Ishikawa (cell line): ENCODE measurements at regions not wholly inside any gene's neighbourhood (a gene's known extent, or its start where the extent isn't known, plus 50 kb on each side); places are given as distances from the start of the nearest gene placed in this dataset.

ENCODE experiments used
- CEBPB ChIP-seq: IDR thresholded peaks from 2 replicates; pipeline ENCODE4 v1.6.1; 2012
- CREB1 ChIP-seq: IDR thresholded peaks from 2 replicates; pipeline ENCODE4 v1.6.1; 2012; ENCODE audit warnings: low read depth
- EGR1 ChIP-seq: IDR thresholded peaks from 2 replicates; pipeline ENCODE4 v1.6.1; 2012
- EP300 ChIP-seq: IDR thresholded peaks from 2 replicates; pipeline ENCODE4 v1.6.1; 2012; ENCODE audit warnings: borderline replicate concordance
- FOXM1 ChIP-seq: IDR thresholded peaks from 2 replicates; pipeline ENCODE4 v1.6.1; 2012; ENCODE audit warnings: low read depth, borderline replicate concordance
- MAX ChIP-seq: IDR thresholded peaks from 2 replicates; pipeline ENCODE4 v1.6.1; 2012
- NFIC ChIP-seq: IDR thresholded peaks from 2 replicates; pipeline ENCODE4 v1.6.1; 2012
- RAD21 ChIP-seq: IDR thresholded peaks from 2 replicates; pipeline ENCODE4 v1.6.1; 2012; ENCODE audit warnings: low read depth
- REST ChIP-seq: IDR thresholded peaks from 2 replicates; pipeline ENCODE4 v1.6.1; 2012; ENCODE audit warnings: low read depth, mild to moderate bottlenecking
- TAF1 ChIP-seq: IDR thresholded peaks from 2 replicates; pipeline ENCODE4 v1.6.1; 2012; ENCODE audit warnings: low read depth, mild to moderate bottlenecking
- TCF12 ChIP-seq: IDR thresholded peaks from 2 replicates; pipeline ENCODE4 v1.6.1; 2012; ENCODE audit warnings: low read depth
- TEAD4 ChIP-seq: IDR thresholded peaks from 2 replicates; pipeline ENCODE4 v1.6.1; 2012
- USF1 ChIP-seq: IDR thresholded peaks from 2 replicates; pipeline ENCODE4 v1.6.1; 2012
- YY1 ChIP-seq: IDR thresholded peaks from 2 replicates; pipeline ENCODE4 v1.6.1; 2012; ENCODE audit warnings: low read depth
- ZBTB7A ChIP-seq: IDR thresholded peaks from 2 replicates; pipeline ENCODE4 v1.6.1; 2012; ENCODE audit warnings: low read depth

GRCh38 chr3:104920512-104920911 is 446.2 kb upstream of the ALCAM start:
- TF ChIP-seq EP300: no peak
- TF ChIP-seq MAX: no peak
- no peak for TF ChIP-seq YY1
- TF ChIP-seq EGR1: no peak
- no peak for TF ChIP-seq TAF1
- no peak for TF ChIP-seq USF1
- TF ChIP-seq ZBTB7A: no peak
- no peak for TF ChIP-seq TCF12
- TF ChIP-seq RAD21: no peak
- no peak for TF ChIP-seq REST
- no peak for TF ChIP-seq CREB1
- no peak for TF ChIP-seq CEBPB
- no peak for TF ChIP-seq FOXM1
- no peak for TF ChIP-seq TEAD4
- TF ChIP-seq NFIC: no peak

- TF ChIP-seq REST: no peak
- no peak for TF ChIP-seq CREB1
- no peak for TF ChIP-seq TEAD4
- TF ChIP-seq NFIC: no peak
- TF ChIP-seq MAX: no peak
- no peak for TF ChIP-seq EGR1
- no peak for TF ChIP-seq FOXM1
- no peak for TF ChIP-seq YY1
- TF ChIP-seq USF1: no peak
- no peak for TF ChIP-seq TCF12
- TF ChIP-seq EP300: no peak
Measured at GRCh38 chr3:104933972-104934371, 432.7 kb upstream of the ALCAM start.

GRCh38 chr3:104935613-104936012 is 431.1 kb upstream of the ALCAM start:
- TF ChIP-seq EGR1: no peak

GRCh38 chr3:104939196-104939595 is 427.5 kb upstream of the ALCAM start:
- TF ChIP-seq ZBTB7A (no peak), FOXM1 (no peak), USF1 (no peak), TEAD4 (no peak), MAX (no peak), EGR1 (no peak), NFIC (no peak), TAF1 (no peak), TCF12 (no peak), YY1 (no peak), CREB1 (no peak), CEBPB (no peak), RAD21 (no peak), EP300 (no peak), REST (no peak)
